Stimulated activated CD4-positive, alpha-beta T cell treated with anti-CD3 and anti-CD28 coated beads, Interleukin-1b, Interleukin-23, amount 100 ng/mL, for 1 hour (primary cell): ENCODE measurements at regions not wholly inside any gene's neighbourhood (a gene's known extent, or its start where the extent isn't known, plus 50 kb on each side); places are given as distances from the start of the nearest gene placed in this dataset.
"Not testable (repeated sequence)": the region's sequence is repeated elsewhere in the genome, so short reads cannot be mapped to it uniquely, and the experiment has no call there.

Experiments used
- DNase-seq, 2 donors: peaks; one replicate each; pipeline ENCODE4 v3.0.0-alpha.2; 2020; ENCODE audit warnings: low read depth in 2 of 2

DNA sequence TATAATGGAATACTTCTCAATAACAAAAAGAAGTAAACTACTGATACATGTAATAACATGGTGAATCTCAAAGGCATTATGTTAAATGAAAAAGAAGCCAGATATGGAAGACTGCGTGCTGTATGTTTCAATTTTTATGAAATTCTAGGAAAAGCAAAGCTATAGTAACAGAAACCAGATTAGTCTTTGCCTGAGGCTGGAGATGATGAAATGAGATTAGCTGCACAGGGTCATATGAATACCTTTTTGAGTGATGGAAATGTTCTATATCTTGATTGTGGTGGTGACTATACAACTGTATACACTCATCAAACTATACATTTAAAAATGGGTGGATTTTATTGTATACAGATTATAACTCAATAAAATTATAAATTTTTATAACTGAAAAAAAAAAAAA is 113.5 kb downstream of the TMEM30B start:
- DNase-seq, result no peak

DNA sequence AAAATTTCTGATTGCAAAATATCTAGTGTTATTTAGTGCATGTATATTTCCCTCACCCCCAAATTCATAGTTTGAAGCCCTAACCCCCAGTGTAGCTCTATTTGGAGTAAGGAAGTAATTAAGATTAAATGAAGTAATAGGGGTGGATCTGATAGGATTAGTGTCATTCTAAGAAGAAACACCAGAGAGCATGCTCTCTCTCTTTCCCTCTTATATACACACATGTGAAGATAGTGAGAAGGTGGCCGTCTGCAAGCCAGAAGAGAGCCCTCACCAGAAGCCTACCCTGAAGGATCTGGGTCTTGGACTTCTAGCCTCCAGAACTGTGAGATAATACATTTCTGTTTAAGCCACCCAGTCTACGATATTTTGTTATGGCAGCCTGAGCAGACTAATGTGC is 120.3 kb downstream of the TMEM30B start:
- DNase-seq, result no peak

DNA sequence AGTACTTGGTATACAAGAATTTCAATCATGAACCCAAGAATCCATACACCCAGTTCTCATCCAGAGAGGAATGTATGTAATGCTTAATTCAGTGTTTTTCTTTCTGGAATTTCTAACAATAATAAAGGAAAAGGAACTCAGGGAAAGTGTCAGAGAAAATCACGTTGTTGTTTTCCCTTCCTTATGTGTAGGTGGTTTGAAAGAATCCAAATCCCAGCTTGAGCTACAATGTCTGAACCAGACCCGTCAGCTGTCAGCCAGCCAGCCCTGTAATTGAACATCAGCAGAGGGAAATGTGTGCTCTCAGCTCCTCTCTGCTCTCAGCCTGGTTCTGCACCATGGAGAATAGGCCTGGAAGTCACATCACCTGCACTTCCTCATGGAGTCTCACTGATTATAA is 126.5 kb downstream of the TMEM30B start:
- no peak for DNase-seq

DNA sequence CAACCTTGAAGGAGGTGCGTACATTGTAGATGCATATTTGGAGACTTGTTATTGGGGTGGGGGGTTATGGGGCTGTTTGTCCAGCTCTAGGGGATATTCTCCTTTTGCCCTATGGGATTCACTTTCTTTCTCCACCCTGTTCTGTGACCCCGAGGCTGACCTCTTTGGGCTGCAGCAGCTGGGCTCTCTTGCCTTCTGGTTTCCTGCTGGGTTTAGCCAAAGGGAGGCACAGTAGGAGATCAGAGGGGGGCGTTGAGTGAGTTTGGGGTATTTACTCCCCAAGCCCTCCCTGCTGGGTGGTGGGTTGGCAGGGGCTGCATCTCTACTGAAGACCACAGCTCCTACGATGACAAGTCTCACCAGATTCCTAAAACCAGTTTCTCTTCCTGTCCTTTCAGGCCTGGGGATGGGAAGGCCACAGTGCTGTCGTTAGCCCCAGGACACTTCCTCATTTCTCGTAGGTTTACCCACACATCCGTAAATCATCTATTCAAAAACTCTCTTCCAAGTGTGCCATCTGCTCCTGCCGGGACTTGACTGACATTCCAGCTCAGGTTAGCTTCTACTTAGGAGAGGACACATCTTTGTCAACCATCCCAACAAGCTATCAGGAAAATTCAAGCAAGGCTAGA is 127.1 kb downstream of the TMEM30B start:
- DNase-seq, result no peak

DNA sequence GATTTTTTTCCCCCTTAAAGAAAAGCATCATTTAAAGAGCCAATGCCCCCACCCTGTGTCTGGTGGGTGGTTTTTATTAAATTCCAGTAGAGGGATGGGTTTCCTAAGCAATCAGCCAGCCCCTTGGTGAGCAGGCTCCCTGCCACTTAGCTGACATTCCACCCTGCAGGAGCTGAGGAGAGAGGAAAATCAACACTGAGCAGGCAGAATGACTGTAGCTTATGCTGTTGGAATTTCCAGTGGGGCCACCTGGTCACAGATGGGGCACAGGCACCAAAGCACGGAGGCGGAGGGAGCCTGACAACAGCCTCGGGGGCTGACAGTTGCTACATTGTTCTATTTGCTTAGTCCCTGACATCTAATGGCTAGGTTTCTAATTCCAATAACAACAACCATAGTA is 127.7 kb downstream of the TMEM30B start:
- DNase-seq, result no peak

DNA sequence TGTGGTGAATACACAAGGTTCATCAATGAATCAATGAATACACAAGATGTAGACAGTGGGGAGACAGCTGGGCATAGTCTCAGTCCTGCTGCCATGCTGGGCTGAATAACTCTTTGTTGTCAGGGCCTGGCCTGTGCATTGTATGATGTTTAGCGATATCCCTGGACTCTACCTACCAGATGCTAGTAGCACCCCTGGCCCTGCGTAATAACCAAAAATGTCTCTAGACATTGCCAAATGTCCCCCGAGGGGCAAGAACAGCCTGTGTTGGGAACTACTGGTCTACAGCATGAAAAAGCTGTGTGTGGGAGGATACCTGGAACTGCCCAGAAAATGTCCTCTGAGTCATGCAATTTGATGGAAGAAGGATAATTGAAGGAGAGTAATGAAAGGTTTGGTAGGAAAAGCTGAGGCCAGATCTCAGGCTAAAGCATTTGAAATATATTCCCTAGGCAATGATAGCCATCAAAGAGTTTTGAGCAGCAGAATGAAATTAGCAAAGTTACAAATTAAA is 128.2 kb downstream of the TMEM30B start:
- no peak for DNase-seq

DNA sequence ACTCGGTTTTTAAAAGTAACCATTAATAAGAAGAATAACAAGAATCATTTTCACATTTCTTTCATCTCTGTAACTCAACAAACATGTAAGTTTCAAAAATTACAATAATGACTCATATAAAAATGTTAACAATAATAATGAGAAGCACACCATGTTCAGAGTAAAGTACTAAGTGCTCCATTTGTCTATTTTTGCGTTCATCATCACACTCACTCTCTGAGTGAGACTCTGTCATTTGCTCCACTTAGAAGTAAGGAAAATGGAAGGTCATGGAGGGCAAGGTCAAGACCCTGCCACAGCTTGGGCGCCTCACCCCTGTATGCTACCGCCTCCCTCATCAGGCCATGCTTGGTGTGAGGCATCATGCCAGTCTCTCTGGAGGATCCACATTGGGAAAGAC is 129.9 kb downstream of the TMEM30B start:
- no peak for DNase-seq

DNA sequence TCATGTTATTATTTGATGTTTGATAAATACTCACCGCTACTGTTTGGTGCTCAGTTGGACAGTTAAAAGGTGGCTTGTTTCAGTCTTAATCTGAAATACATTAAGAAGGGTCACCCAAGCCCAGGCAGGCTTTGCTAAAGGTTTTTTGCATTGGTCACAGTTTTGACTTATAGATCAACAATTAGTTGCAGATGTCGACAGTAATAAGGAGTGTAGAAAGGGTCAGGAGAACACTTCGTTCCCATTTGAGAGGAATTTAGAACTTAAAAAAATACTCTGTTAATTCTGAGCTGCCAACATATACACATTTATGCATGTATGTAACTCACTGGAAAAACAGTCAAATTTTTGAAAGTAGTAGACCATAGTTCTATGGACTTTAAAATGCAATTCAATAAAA is 130.3 kb downstream of the TMEM30B start:
- no peak for DNase-seq

DNA sequence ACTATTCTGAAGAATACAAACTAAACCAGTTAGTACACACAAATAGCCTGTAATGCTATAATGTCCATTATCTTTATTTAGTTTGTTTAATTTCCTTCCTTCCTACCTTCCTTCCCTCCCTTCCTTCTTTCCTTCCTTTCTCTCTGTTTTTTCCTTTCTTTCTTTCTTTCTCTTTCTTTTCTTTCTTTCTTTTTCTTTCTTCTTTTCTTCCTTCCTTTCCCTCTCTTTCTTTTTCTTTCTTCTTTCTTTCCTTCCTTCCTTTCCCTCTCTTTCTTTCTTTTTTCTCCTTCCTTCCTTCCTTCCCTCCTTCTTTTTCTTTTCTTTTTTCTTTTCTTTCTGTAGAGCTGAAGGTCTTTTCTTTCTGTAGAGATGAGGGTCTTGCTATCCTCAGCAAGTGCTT is 131.2 kb downstream of the TMEM30B start:
- no peak for DNase-seq

DNA sequence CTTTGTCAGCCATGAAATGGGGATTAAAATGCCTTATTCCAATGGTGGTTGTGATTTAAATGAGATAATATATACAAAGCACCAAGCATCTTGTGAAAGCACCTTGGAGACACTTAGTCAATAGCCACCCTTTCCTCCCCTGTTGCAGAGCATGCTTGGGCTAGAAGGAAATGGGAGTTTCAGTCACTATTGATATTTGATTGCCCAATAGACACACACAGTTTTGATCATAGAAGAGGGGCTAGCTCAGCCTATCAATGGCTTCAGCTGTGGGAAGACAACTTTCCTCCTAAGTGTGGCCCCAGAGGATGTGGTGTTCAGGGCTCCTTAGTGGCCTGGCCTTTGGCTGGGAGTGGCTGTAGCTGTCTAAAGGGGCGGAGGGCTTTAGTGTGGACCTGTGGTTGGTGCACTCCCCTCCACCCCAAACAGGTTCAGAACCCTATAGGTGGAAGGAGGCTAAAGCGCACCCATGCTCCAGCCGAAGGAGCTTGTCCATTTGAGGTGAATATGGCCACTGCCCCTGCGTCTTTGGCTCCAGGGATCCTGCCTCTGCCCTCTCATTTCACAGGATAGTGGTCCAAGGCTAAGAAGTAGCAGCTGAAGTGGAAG is 132.3 kb downstream of the TMEM30B start:
- DNase-seq, result no peak

DNA sequence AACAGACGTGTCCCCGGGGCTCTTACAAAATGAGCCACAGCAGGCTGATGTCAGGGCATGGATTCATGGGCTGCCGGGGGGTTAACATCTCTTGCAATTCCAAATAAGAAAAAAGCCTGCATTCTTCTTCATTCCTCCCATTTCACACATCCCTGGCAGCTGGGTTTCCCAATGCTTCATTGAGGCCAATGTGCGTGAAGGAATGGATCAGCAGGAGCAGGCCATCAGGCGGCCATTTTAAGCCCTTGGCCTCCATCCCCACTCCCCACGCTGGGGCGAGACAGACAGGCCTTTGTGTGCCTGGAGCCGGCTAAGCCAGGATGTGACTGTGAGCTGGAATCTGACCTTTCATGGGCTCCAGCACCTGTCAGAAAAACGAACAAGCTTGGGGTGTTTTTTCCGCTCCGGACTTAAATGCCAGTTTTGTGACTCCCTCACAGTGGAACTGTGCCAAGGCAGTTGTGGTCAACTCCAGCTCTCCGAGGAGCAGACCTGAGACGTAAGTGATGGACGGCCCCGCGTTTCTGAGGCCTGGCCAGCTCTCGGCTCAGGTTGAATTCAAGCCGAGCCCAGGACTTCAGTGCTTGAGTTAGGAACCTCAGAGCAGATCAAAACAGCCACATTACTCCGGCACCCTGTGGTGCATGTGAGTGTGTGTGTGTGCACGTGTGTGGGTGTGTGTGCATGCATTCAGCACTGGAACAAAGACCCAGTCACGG is 133.1 kb downstream of the TMEM30B start:
- DNase-seq, result no peak

DNA sequence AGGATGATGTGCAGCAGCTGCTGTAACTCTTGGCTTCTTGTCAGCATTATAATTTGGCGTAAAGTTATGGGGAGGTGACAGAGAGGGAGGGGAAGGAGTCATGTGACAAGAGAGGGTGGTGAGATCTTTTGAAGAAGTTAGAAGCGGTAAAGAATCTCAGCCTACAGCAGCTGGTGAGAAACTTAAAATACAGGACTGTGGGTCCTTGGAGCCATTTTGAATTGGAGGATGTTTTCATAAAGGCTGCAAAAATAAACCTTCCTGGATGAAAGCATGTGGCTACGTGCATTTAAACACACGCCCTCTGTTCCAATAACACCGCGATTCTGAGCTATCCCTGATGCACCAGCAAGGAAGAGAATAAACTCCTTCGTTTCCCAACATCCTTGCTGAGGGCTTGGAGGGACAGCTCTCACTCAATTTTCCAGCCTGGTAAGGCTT is 133.7 kb downstream of the TMEM30B start:
- DNase-seq, result no peak

DNA sequence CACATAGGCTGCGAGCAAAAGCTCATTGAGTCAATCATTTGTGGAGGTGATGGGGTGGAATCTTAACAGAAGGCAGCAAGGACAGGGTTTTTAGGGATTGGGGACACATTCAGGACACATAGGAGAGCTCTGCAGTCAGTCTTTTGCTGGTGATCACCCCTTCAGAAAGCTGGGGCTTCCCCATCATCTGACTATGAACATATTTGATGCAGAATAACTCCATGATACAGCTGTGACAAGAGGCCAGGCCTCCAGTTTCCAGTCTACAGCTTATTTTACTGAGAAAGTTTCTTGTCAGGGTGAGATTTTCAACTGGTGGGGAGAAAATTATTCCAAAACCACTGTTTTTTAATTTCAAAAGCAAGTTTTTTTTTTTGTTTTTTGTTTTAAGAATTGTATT is 134.2 kb downstream of the TMEM30B start:
- DNase-seq, result no peak

DNA sequence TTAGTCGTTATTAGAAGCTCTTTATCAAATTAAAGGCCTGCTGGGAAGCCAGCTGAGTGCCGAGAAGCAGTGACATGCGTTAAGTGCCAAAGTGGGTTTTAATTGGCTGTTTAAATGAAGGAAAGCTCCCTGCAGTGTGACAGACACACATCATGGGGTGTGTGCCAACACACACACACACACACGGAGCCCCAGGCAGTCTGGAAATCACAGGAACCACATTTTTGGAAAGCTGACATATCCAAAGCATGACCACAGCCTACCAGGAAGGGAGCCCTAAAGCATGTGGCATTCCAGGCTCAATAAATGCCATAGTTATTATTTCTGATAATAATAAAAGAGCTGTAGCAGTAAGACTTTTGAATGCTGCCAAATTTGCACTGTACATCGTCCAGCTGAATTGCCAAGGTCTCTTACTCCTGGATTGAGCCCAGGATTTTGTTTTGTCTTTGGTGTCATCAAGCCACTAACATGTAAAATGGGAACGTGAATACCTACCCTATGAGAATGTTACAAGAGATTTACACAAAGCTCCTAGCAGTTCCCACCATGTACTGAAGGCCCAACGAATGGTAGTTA is 135.1 kb downstream of the TMEM30B start:
- DNase-seq, result no peak

DNA sequence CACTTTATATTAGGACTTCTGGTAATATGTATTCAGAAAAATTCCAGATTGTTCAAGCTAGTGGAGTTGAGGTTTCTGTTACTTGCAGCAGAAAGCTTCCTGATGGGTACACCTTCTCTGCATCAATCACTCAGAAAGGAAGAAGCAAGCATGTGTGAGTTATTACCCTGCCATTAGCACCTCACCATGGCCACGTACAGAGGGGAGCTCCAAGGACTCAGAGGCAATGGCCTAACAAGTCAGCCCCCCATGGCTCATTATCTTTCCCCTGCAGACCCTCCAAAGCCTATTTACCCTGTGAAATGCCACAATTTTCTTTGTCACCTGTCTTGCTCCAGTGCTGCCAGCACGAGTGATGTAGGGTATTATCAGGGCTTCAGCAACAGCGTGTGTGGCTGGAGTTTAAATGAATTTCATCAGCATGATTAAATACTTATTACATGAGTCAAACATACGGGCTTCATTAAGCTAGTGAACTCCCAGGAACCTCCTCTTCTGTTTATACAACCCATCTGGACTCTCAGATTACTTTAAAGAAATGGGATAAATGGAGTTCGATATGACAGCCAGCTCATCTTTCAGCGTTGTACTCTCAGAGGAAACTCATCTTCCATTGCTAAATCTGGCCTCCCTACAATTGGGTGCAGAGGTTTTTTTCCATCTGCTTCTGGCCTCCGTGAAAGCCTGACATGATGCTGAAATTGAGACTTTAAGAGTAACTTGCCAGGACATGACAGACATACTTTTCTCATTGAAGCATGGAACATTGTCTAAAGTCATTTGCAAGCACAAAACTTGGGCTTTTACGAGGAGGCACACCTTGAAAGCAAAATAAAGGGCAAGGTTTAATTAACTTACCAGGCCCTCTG is 135.9 kb downstream of the TMEM30B start:
- no peak for DNase-seq

DNA sequence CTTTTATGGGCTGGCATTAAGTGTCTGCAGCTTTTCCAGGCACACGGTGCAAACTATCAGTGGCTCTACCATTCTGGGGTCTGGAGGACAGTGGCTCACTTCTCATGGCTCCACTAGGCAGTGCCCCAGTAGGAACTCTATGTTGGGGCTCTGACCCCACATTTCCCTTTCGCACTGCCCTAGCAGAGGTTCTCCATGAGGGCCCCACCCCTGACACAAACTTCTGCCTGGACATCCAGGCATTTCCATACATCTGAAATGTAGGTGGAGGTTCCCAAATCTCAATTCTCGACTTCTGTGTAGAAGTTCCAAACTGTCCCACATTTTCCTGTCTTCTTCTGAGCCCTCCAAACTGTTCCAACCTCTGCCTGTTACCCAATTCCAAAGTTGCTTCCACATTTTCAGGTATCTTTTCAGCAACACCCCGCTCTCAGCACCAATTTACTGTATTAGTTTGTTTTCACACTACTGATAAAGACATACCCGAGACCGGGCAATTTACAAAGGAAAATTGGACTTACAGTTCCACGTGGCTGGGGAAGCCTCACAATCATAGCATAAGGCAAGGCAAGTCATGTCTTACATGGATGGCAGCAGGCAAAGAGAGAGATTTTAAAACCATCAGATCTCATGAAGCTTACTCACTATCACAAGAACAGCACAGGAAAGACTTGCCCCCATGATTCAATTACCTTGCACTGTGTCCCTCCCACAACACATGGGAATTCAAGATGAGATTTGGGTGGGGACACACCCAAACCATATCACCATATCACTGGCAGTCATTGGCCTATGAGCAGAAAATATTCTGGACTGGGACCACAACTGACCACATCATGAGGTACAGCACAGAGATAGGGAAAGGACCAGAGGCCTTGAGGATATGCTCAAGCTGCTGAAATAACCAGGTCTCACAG is 136.8 kb downstream of the TMEM30B start:
- not testable (repeated sequence) for DNase-seq

DNA sequence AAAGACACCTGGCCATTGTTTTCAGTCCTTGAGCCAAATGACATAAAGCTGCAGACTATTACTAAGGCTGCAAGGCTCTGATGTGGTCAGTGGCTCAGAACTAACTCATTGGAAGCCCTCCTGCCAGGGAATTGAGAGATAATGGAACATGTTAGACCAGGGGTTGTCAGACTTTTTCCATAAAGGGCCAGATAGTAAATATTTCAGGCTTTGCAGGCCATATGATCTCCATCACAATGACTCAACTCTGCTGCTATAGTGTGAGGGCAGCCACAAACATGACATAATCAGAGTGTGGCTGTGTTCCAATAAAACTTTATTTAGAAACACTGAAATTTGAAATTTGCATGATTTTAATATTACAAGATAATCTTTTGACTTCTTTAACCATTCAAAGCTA is 140.3 kb downstream of the TMEM30B start:
- DNase-seq, result no peak

DNA sequence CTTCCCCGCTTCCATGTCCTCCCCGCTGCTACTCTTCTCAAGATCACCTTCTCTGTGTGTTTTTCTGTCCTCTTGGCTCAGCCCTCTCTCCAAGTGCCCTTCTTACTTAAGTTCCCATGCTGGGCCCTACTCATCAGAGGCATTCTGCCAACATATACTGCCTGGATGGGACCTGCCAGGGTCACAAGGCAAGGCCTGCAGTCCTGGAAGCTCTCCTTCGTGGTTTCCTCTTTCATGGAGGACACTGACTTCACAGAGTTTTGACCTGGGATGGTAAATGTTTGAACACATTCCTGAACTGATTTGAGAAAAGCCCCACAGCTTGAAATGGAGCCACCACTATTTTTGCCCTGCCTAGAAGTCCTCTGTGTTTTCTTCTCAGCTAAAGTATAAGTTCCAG is 140.9 kb downstream of the TMEM30B start:
- DNase-seq, result no peak

DNA sequence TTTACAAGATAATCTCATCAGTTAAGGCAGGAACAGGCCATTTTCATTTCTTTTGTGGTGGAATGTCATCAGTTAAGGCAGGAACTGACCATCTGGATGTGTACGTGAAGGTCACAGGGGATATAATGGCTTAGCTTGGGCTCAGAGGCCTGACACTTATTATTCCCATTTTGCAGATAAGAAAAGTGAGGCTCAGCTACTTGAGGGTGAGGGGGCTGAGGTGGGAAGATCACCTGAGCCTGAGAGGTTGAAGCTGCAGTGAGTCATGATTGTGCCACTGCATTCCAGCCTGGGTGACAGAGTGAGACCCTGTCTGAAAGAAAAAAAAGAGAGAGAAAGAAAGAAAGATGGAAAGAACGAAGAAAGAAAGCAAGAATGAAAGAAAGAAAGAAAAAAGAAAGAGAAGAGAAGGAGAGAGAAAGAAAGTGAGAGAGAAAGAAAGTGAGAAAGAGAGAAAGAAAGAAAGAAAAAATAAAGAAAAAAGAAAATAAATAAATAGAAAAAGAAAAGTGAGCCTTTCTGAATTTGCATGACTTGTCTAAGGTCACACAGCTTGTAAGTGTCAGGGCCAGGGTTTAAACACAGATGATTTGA is 142.0 kb downstream of the TMEM30B start:
- DNase-seq, result no peak

DNA sequence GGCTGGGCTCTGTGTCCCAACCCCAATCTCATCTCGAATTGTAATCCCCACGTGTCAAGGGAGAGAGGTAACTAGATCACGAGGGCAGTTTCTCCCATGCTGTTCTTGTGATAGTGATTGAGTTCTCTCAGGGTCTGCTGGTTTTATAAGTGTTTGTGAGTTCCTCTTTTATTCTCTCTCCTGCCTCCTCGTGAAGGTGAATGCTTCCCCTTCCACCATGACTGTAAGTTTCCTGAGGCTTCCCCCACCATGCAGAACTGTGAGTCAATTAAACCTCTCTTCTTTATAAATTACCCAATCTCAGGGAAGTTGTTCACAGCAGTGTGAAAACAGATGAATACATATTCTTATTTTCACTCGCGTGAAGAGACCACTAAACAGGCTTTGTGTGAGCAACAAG is 148.2 kb downstream of the TMEM30B start:
- DNase-seq, result no peak
